ENCODE measurements at regions not wholly inside any gene's neighbourhood (a gene's known extent, or its start where the extent isn't known, plus 50 kb on each side); places are given as distances from the start of the nearest gene placed in this dataset.

DNA sequence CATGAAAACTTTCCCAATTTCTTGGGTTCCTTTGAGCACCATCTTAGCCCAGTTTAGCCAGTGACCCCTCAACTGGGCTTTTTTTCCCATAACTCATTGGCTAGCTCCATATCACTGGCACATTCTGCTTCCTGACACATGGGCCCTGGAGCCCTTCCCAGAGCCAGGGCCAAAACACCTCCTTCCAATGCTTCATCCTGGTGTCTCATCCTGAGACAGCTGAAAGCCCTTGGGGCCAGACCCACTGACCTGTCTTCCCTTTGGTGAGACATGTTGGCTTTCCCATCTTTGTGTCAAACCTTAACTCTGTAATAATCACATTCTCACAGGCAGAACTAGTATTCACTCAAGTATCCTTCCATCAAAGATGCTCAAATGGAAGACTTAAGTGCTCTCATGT lies 82.6 kb upstream of the SMAD3 start:
- Histone ChIP-seq H2BK120ac (ENCODE audit: low read depth, low read length) (no peak overlapping the region), H3K27me3 (ENCODE audit: control insufficient read depth in 1 of 2, insufficient read depth in 1 of 2, low read length in 2 of 2) (peaks cover 0 to 8% of the 10 kb centered on the region in 2 experiments), H2AK5ac (ENCODE audit: low read length, severe bottlenecking) (no peak overlapping the region), H3K4me2 (ENCODE audit: low read length, poor library complexity, severe bottlenecking) (no peak overlapping the region), H2BK5ac (ENCODE audit: low read depth, low read length, poor library complexity, severe bottlenecking) (no peak overlapping the region), H3K23ac (ENCODE audit: low read length in 2 of 2) (no peak overlapping the region), H3K9ac (ENCODE audit: low read length) (no peak overlapping the region), H3K79me1 (replicated peaks; ENCODE audit: low read length, poor library complexity, severe bottlenecking) (no peaks in the 10 kb centered on the region), H2AFZ (ENCODE audit: low read depth, low read length) (no peak overlapping the region), H2BK15ac (ENCODE audit: low read depth, poor library complexity, severe bottlenecking) (no peak overlapping the region), H2BK12ac (ENCODE audit: low read length in 2 of 2) (no peak overlapping the region), H3K9me3 (ENCODE audit: control insufficient read depth, low read length) (no peaks in the 10 kb centered on the region), H3K27ac (ENCODE audit: low read length, poor library complexity, severe bottlenecking) (no peak overlapping the region), H3K4ac (ENCODE audit: low read depth in 1 of 2, low read length in 2 of 2) (no peak overlapping the region), H3K14ac (ENCODE audit: low read length in 2 of 2) (no peak overlapping the region), H4K91ac (ENCODE audit: low read length) (no peak overlapping the region), H3K18ac (ENCODE audit: low read depth in 1 of 2, low read length in 2 of 2) (no peak overlapping the region), H3K4me1 (ENCODE audit: control insufficient read depth, insufficient read depth, low read depth, low read length) (no peaks in the 10 kb centered on the region), H4K8ac (ENCODE audit: low read length) (no peak overlapping the region), H3K4me3 (ENCODE audit: insufficient read depth in 1 of 2, low read depth in 1 of 2, low read length in 2 of 2) (no peak overlapping the region), H3K36me3 (ENCODE audit: control insufficient read depth in 1 of 2, insufficient read depth in 2 of 2, low read depth in 1 of 2, low read length in 2 of 2) (no peaks in the 10 kb centered on the region)
- DNase-seq, result no peak

DNA sequence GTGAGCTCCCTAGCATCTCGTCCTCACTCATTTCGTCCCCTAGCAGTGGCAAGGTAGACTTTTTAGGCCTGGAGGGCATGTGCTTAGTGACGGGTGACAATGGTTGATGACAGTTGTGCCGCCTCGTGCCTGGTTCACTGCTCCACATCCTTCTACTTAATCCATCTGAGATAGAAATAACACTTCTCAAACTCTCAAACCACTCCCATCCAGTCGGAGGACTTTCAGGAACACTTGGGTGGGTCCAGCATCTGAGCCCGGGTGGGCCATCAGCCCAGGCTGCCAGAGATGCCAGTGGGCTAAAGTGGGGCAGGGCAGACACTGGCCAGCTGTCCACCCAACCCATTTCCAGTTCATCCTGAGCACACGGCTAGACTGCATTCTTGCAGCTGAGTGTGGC lies 79.7 kb upstream of the SMAD3 start:
- Histone ChIP-seq H3K9me3 (ENCODE audit: control insufficient read depth, low read length) (peaks cover 5% of the 10 kb centered on the region), H3K4ac (ENCODE audit: low read depth in 1 of 2, low read length in 2 of 2) (no peak overlapping the region), H4K8ac (ENCODE audit: low read length) (no peak overlapping the region), H3K23ac (ENCODE audit: low read length in 2 of 2) (no peak overlapping the region), H2BK5ac (ENCODE audit: low read depth, low read length, poor library complexity, severe bottlenecking) (no peak overlapping the region), H3K79me1 (replicated peaks; ENCODE audit: low read length, poor library complexity, severe bottlenecking) (no peaks in the 10 kb centered on the region), H4K91ac (ENCODE audit: low read length) (no peak overlapping the region), H3K27ac (ENCODE audit: low read length, poor library complexity, severe bottlenecking) (no peak overlapping the region), H3K36me3 (ENCODE audit: control insufficient read depth in 1 of 2, insufficient read depth in 2 of 2, low read depth in 1 of 2, low read length in 2 of 2) (no peaks in the 10 kb centered on the region), H2AK5ac (ENCODE audit: low read length, severe bottlenecking) (no peak overlapping the region), H3K4me1 (ENCODE audit: control insufficient read depth, insufficient read depth, low read depth, low read length) (no peaks in the 10 kb centered on the region), H3K4me2 (ENCODE audit: low read length, poor library complexity, severe bottlenecking) (no peak overlapping the region), H3K4me3 (ENCODE audit: insufficient read depth in 1 of 2, low read depth in 1 of 2, low read length in 2 of 2) (no peak overlapping the region), H3K14ac (ENCODE audit: low read length in 2 of 2) (no peak overlapping the region), H2BK15ac (ENCODE audit: low read depth, poor library complexity, severe bottlenecking) (no peak overlapping the region), H3K9ac (ENCODE audit: low read length) (no peak overlapping the region), H2BK12ac (ENCODE audit: low read length in 2 of 2) (no peak overlapping the region), H3K18ac (ENCODE audit: low read depth in 1 of 2, low read length in 2 of 2) (no peak overlapping the region), H2BK120ac (ENCODE audit: low read depth, low read length) (no peak overlapping the region), H3K27me3 (ENCODE audit: control insufficient read depth in 1 of 2, insufficient read depth in 1 of 2, low read length in 2 of 2) (peaks cover 0 to 6% of the 10 kb centered on the region in 2 experiments), H2AFZ (ENCODE audit: low read depth, low read length) (no peak overlapping the region)
- no peak for DNase-seq
- 96% methylated on average over 8 of the region's 8 CpGs for WGBS

DNA sequence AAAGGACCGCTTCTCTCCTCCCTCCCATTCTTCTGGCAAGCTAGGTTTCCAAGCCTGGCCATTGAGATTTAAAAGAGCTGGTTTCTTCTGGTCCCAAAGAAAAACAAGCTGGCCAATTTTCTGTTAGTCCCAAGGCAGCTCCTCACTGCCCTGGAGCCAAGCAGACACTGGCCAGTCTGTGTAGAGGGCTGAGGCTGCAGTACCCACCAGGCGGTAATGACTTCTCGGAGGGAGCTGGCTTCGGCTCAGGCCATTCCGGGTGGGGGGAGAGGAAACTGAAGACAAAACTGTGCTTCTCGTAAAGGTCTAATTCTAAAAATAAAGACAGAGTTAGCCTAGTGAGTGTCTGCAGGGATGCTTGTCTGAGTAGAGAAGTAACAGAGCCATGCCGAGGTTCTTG lies 78.5 kb upstream of the SMAD3 start:
- Histone ChIP-seq H2AK5ac (ENCODE audit: low read length, severe bottlenecking) (no peak overlapping the region), H2AFZ (ENCODE audit: low read depth, low read length) (no peak overlapping the region), H3K14ac (ENCODE audit: low read length in 2 of 2) (no peak overlapping the region), H4K8ac (ENCODE audit: low read length) (no peak overlapping the region), H3K4me3 (ENCODE audit: insufficient read depth in 1 of 2, low read depth in 1 of 2, low read length in 2 of 2) (no peak overlapping the region), H2BK15ac (ENCODE audit: low read depth, poor library complexity, severe bottlenecking) (no peak overlapping the region), H2BK5ac (ENCODE audit: low read depth, low read length, poor library complexity, severe bottlenecking) (no peak overlapping the region), H3K79me1 (replicated peaks; ENCODE audit: low read length, poor library complexity, severe bottlenecking) (no peaks in the 10 kb centered on the region), H4K91ac (ENCODE audit: low read length) (no peak overlapping the region), H3K4me2 (ENCODE audit: low read length, poor library complexity, severe bottlenecking) (no peak overlapping the region), H3K18ac (ENCODE audit: low read depth in 1 of 2, low read length in 2 of 2) (no peak overlapping the region), H3K23ac (ENCODE audit: low read length in 2 of 2) (no peak overlapping the region), H2BK12ac (ENCODE audit: low read length in 2 of 2) (no peak overlapping the region), H3K27me3 (ENCODE audit: control insufficient read depth in 1 of 2, insufficient read depth in 1 of 2, low read length in 2 of 2) (peaks cover 0 to 6% of the 10 kb centered on the region in 2 experiments), H3K36me3 (ENCODE audit: control insufficient read depth in 1 of 2, insufficient read depth in 2 of 2, low read depth in 1 of 2, low read length in 2 of 2) (no peaks in the 10 kb centered on the region), H3K27ac (ENCODE audit: low read length, poor library complexity, severe bottlenecking) (no peak overlapping the region), H3K9ac (ENCODE audit: low read length) (no peak overlapping the region), H3K9me3 (ENCODE audit: control insufficient read depth, low read length) (peaks cover 5% of the 10 kb centered on the region), H3K4ac (ENCODE audit: low read depth in 1 of 2, low read length in 2 of 2) (no peak overlapping the region), H2BK120ac (ENCODE audit: low read depth, low read length) (no peak overlapping the region), H3K4me1 (ENCODE audit: control insufficient read depth, insufficient read depth, low read depth, low read length) (no peaks in the 10 kb centered on the region)
- 94% methylated on average over 7 of the region's 7 CpGs for WGBS
- DNase-seq, result no peak

DNA sequence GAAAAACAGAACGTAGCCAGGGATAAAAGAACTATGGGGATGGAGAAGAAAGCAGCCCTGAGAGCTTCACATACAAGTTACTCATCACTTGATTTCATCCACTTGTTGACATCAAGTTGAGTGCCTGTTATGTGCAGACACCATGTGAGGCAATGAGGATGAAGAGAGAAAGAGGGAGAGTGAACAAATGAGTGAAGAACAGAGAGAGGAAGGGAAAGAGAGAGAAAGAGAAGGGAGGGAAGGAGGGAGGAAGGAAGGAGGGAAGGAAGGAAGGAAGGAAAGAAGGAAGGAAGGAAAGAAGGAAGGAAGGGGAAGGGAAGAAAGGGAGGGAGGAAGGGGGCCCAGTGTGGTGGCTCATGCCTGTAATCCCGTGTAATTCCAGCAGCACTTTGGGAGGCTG lies 72.3 kb upstream of the SMAD3 start:
- no peak overlapping the region for H3K27ac ChIP-seq (ENCODE audit: low read length, poor library complexity, severe bottlenecking)
- peaks cover 0 to 7% of the 10 kb centered on the region in 2 experiments for H3K27me3 ChIP-seq (ENCODE audit: control insufficient read depth in 1 of 2, insufficient read depth in 1 of 2, low read length in 2 of 2)
- DNase-seq, result no peak
- peaks cover 5% of the 10 kb centered on the region for H3K9me3 ChIP-seq (ENCODE audit: control insufficient read depth, low read length)
- H3K18ac ChIP-seq (ENCODE audit: low read depth in 1 of 2, low read length in 2 of 2), result no peak overlapping the region
- H3K79me1 ChIP-seq (replicated peaks; ENCODE audit: low read length, poor library complexity, severe bottlenecking), result no peaks in the 10 kb centered on the region
- H2BK5ac ChIP-seq (ENCODE audit: low read depth, low read length, poor library complexity, severe bottlenecking), result no peak overlapping the region
- no peak overlapping the region for H3K23ac ChIP-seq (ENCODE audit: low read length in 2 of 2)
- H3K14ac ChIP-seq (ENCODE audit: low read length in 2 of 2), result peak overlapping the region in 1 of 2 experiments; percentile 15
- peaks cover 2% of the 10 kb centered on the region for H3K4me1 ChIP-seq (ENCODE audit: control insufficient read depth, insufficient read depth, low read depth, low read length)
- no peak overlapping the region for H2AK5ac ChIP-seq (ENCODE audit: low read length, severe bottlenecking)
- H2BK12ac ChIP-seq (ENCODE audit: low read length in 2 of 2), result no peak overlapping the region
- H3K4me2 ChIP-seq (ENCODE audit: low read length, poor library complexity, severe bottlenecking), result no peak overlapping the region
- H3K36me3 ChIP-seq (ENCODE audit: control insufficient read depth in 1 of 2, insufficient read depth in 2 of 2, low read depth in 1 of 2, low read length in 2 of 2), result no peaks in the 10 kb centered on the region
- no peak overlapping the region for H4K91ac ChIP-seq (ENCODE audit: low read length)
- H3K9ac ChIP-seq (ENCODE audit: low read length), result no peak overlapping the region
- H2BK120ac ChIP-seq (ENCODE audit: low read depth, low read length), result no peak overlapping the region
- WGBS, result 93% methylated on average over 1 of the region's 2 CpGs
- no peak overlapping the region for H2BK15ac ChIP-seq (ENCODE audit: low read depth, poor library complexity, severe bottlenecking)
- no peak overlapping the region for H4K8ac ChIP-seq (ENCODE audit: low read length)
- H3K4ac ChIP-seq (ENCODE audit: low read depth in 1 of 2, low read length in 2 of 2), result no peak overlapping the region
- no peak overlapping the region for H3K4me3 ChIP-seq (ENCODE audit: insufficient read depth in 1 of 2, low read depth in 1 of 2, low read length in 2 of 2)
- H2AFZ ChIP-seq (ENCODE audit: low read depth, low read length), result no peak overlapping the region

Measured in mesenchymal stem cell (in vitro differentiated cells and primary cell).